Epithelial cell of proximal tubule (primary cell): ENCODE measurements at regions not wholly inside any gene's neighbourhood (a gene's known extent, or its start where the extent isn't known, plus 50 kb on each side); places are given as distances from the start of the nearest gene placed in this dataset.
"Not testable (repeated sequence)": the region's sequence is repeated elsewhere in the genome, so short reads cannot be mapped to it uniquely, and the experiment has no call there.

Experiments
- DNase-seq: peaks from one replicate; pipeline ENCODE4 v3.0.0-alpha.2; 2011; ENCODE audit warnings: low read depth
- H3K4me3 ChIP-seq: 2 replicates; pipeline ENCODE4 v1.5.1; 2011; ENCODE audit warnings: low read depth, mild to moderate bottlenecking, low read length
- CTCF ChIP-seq: conservative IDR thresholded peaks from 2 replicates; pipeline ENCODE4 v1.5.1; 2012; ENCODE audit warnings: low read depth, mild to moderate bottlenecking, low read length

DNA sequence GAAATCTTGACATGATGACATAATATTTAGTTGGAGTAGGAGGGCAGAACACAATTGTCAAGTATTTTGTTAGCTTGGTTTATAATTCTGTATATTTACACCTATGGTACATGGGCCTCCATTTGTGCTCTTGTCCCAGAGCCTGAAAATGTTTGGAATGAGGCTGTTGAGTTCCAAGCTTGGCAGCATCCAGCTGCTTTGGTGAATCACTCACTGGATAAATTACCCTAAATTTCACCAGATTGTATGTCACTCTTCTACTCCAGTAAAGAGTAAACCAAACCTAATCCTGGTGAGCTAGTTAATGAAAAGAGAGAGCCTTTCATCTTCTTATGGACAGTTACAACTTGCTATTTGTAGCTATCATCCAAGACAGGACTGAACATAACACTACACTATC, 928.7 kb downstream of the DIPK2A start:
- no peak for DNase-seq
- no peak for TF ChIP-seq CTCF
- no peak overlapping the region for H3K4me3 ChIP-seq

- not testable (repeated sequence) for H3K4me3 ChIP-seq, DNase-seq
Measured at GRCh38 chr3:144907581-144907980, 936.0 kb downstream of the DIPK2A start.

DNA sequence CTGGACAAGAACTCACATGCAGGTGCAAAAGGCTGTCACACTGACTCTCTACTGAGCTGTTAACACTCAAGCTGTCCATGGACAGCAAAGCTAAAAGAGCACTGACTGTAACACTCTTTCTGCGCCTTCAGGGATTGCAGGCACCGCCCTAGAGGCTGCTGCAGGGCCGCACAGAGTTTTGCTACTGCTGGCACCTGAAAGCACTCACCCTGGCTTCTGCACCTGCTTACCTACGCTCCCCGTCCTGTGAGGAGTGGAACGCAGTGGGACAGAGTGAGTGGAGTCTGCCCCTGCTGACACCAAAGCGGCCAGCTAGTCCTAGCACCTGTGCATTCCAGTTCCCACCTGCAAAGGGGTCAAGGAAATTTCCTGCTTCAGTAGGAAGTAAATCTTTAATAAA, 941.3 kb downstream of the DIPK2A start:
- H3K4me3 ChIP-seq: no peak overlapping the region
- no peak for DNase-seq
- no peak for TF ChIP-seq CTCF

DNA sequence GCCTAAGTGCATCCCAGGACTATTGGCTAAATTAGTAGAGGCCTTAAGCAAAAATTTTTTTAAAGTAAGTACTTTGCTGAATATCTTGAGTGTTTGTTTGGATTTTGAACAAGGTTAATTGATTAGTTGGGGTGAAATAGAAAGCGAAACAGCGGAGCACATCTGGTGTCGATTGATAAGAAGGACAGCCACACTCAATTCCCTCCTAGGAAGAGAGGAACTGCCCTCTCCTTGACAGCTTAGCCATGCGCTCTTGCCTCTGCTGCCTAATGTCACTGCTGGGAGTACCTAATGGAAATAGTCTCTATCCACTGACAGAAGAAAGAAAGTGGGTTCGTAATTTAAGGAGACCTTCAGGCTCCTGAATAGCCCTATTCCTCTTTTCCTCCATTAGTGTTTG, 943.6 kb downstream of the DIPK2A start:
- DNase-seq: no peak
- no peak for TF ChIP-seq CTCF
- no peak overlapping the region for H3K4me3 ChIP-seq

GRCh38 chr3:144921710-144922109, 950.1 kb downstream of the DIPK2A start:
- DNase-seq: no peak
- H3K4me3 ChIP-seq: no peak overlapping the region
- TF ChIP-seq CTCF: no peak

GRCh38 chr3:144923046-144923775, 951.6 kb downstream of the DIPK2A start:
- no peak overlapping the region for H3K4me3 ChIP-seq
- TF ChIP-seq CTCF: no peak
- no peak for DNase-seq

- TF ChIP-seq CTCF: no peak
- no peak overlapping the region for H3K4me3 ChIP-seq
- no peak for DNase-seq
Measured at GRCh38 chr3:144930431-144930830, 958.8 kb downstream of the DIPK2A start.
